ENCODE measurements at regions not wholly inside any gene's neighbourhood (a gene's known extent, or its start where the extent isn't known, plus 50 kb on each side); places are given as distances from the start of the nearest gene placed in this dataset.

DNA sequence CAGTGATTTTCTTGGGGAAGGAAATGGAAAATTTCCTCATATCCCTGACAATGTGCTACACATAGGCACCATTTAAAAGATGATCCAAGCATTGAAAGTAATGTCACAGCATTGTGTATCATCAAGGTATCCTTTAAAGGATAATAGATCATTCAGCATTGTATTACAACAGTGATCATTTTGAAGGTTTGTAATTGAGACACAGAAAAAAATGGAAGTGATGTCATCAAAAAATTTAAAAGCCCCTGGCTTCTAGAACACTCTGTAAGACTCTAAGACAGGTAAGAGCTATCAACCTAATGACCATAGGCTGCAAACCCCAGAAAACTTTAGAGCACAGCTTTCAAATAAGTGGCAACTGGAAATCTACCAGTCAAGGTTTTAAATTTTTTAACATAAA, 271.4 kb downstream of the ETAA1 start:
- DNase-seq (ENCODE audit: low read depth) = no peak
- TF ChIP-seq, protein P1, sequence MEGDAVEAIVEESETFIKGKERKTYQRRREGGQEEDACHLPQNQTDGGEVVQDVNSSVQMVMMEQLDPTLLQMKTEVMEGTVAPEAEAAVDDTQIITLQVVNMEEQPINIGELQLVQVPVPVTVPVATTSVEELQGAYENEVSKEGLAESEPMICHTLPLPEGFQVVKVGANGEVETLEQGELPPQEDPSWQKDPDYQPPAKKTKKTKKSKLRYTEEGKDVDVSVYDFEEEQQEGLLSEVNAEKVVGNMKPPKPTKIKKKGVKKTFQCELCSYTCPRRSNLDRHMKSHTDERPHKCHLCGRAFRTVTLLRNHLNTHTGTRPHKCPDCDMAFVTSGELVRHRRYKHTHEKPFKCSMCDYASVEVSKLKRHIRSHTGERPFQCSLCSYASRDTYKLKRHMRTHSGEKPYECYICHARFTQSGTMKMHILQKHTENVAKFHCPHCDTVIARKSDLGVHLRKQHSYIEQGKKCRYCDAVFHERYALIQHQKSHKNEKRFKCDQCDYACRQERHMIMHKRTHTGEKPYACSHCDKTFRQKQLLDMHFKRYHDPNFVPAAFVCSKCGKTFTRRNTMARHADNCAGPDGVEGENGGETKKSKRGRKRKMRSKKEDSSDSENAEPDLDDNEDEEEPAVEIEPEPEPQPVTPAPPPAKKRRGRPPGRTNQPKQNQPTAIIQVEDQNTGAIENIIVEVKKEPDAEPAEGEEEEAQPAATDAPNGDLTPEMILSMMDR (IDR thresholded peaks at IDR 0.05; ENCODE audit: low read length, missing control alignments) = no peak
- no peak overlapping the region for H3K4me3 ChIP-seq (replicated peaks; ENCODE audit: low read depth, low read length)

DNA sequence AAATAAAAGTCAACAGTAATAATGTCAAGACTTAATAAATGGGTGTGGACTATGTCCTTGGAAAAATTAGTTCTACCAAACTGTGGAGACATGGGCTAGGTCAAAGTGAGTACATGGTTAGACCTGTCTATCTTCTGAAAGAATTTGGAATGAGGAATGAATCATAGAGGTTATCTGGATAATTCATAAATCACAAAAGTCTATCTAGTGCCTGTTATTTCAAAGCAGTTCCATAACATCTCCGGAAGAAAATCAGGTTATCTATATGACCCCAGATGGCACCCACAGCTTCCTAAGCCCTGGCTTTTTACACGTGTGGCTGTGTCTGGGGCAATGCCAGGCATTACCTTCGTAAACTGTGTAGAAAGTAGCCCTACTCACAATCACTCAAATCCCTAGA, 272.0 kb downstream of the ETAA1 start:
- TF ChIP-seq, protein P1 (IDR thresholded peaks at IDR 0.05; ENCODE audit: low read length, missing control alignments) = no peak
- H3K4me3 ChIP-seq (replicated peaks; ENCODE audit: low read depth, low read length) = no peak overlapping the region
- no peak for DNase-seq (ENCODE audit: low read depth)

DNA sequence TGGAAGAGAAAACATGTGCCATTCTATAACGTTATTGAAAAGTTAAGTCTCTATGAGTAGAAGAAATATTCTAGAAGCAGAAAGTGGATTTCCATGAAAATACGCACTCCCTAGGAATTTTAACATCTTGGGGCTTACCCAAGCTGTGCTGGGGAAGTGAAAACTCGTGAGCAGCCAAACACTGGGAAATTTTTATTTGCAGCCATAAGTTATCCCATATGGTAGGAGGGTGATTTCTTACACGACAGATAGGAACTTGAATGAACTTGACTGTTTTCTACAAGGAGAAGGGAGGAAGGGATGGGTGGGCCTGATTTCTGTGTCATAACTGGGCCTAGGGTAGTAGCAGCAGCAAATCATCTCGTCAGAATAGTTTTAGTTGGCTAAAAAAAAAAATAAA, 272.6 kb downstream of the ETAA1 start:
- no peak overlapping the region for H3K4me3 ChIP-seq (replicated peaks; ENCODE audit: low read depth, low read length)
- no peak for DNase-seq (ENCODE audit: low read depth)
- TF ChIP-seq, protein P1 (IDR thresholded peaks at IDR 0.05; ENCODE audit: low read length, missing control alignments) = no peak

DNA sequence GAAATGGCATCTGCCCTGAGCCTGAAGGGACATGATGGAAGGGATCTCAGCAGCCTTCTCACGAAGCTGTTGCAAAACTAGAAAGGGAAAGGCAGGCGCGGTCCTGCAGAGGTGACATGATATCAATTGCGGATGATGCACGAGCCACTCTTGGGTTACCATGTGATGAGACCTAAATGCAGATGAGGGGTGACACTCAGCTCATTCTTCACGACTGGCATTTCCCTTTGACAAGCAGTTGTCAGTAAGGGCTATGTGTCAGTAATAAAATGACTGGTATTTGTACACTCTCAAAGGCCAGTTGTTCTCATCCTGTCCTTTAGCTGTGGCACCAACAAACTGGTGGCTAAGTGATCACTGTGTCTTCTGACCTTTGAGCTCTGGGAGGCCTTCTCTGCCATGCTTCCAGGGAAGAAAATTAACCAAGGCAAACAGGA, 273.6 kb downstream of the ETAA1 start:
- H3K4me3 ChIP-seq (replicated peaks; ENCODE audit: low read depth, low read length) = no peak overlapping the region
- TF ChIP-seq, protein P1 (IDR thresholded peaks at IDR 0.05; ENCODE audit: low read length, missing control alignments) = no peak
- DNase-seq (ENCODE audit: low read depth) = no peak

DNA sequence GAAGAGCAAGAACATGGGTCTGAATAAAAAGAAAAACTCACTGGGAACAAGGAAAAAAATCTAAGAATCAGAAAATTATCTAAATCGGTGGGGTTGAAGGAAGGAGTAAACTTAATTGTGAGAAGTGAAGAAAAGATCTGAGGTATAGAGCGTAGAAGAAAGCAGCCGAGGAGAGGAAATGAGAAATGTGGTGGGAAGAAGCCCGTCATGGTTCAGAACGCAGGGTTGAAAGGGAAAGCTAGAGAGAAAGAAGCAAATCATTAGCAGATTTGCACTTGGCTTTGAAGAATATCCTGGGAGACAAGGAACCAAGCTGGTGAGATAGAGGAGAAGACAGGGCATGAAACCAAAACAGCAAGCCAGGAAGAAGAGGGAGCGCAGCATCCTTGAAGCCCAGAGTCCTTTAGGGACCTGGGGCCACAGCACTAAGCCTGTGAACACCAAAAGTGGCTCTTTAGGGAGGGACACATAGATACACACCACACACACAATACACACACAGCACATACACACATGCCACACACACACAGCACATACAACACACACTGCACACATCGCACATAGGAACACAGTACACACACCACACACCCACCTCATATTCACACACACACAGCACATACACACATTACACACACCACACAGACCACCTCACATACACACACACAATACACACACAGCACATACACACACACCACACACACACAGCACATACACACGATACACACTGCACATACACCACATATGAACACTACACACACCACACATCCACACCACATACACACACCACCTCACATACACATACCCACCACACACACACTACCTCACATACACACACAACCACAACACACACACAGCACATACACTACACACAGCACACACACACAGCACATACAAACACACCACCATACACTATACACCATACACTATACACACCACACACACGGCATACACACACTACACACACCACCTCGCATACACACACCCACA, 274.6 kb downstream of the ETAA1 start:
- no peak overlapping the region for H3K4me3 ChIP-seq (replicated peaks; ENCODE audit: low read depth, low read length)
- no peak for DNase-seq (ENCODE audit: low read depth)
- TF ChIP-seq, protein P1 (IDR thresholded peaks at IDR 0.05; ENCODE audit: low read length, missing control alignments) = no peak

DNA sequence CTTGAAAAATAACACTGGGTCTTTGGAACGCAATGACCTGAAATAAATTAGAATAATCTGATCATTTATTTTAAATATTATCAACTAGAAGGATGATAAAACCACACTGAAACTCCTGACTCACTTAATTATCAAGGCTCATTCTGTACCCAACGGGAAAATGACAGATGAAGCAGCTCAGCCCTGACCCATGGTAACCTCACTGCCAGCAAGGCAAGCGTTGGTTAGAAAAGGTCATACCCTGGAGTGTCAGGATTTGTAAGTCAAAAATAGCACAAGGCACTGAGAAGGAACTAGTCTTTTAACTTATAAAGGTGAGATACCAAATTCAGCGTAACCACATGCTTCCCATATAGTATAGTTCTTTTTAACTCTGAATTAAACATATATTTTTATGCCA, 277.5 kb downstream of the ETAA1 start:
- H3K4me3 ChIP-seq (replicated peaks; ENCODE audit: low read depth, low read length) = no peak overlapping the region
- TF ChIP-seq, protein P1 (IDR thresholded peaks at IDR 0.05; ENCODE audit: low read length, missing control alignments) = no peak
- no peak for DNase-seq (ENCODE audit: low read depth)
